Osteocyte (in vitro differentiated cells): ENCODE measurements at regions not wholly inside any gene's neighbourhood (a gene's known extent, or its start where the extent isn't known, plus 50 kb on each side); places are given as distances from the start of the nearest gene placed in this dataset.
A peak's percentile ranks its signal among the peaks of the same experiment; 100 is the strongest.

Experiments
- DNase-seq: peaks from one replicate; pipeline ENCODE4 v3.0.0; 2021; ENCODE audit warnings: mixed read lengths; ENCODE audit not compliant: unreplicated experiment; ENCODE audit errors: extremely low spot score
- H3K27ac Mint-ChIP-seq: one replicate; pipeline ENCODE4 v1.8.0; 2021; ENCODE audit warnings: mild to moderate bottlenecking, mixed read lengths; ENCODE audit not compliant: unreplicated experiment
- H3K27me3 Mint-ChIP-seq: one replicate; pipeline ENCODE4 v1.8.0; 2021; ENCODE audit warnings: mixed read lengths; ENCODE audit not compliant: unreplicated experiment
- H3K36me3 Mint-ChIP-seq: one replicate; pipeline ENCODE4 v1.8.0; 2021; ENCODE audit warnings: mixed read lengths; ENCODE audit not compliant: unreplicated experiment
- H3K4me1 Mint-ChIP-seq: one replicate; pipeline ENCODE4 v1.8.0; 2021; ENCODE audit warnings: mixed read lengths; ENCODE audit not compliant: unreplicated experiment
- H3K4me3 Mint-ChIP-seq: one replicate; pipeline ENCODE4 v1.8.0; 2021; ENCODE audit warnings: mild to moderate bottlenecking, moderate library complexity, mixed read lengths; ENCODE audit not compliant: unreplicated experiment
- H3K9me3 Mint-ChIP-seq: one replicate; pipeline ENCODE4 v1.8.0; 2021; ENCODE audit warnings: mixed read lengths; ENCODE audit not compliant: unreplicated experiment
- TF ChIP-seq, protein P1 (sequence below): fragments of 200-600 bp; sonication (generic); IDR thresholded peaks from 2 replicates; pipeline ENCODE4 v1.5.0; 2021; ENCODE audit warnings: antibody characterized with exemption, mild to moderate bottlenecking, moderate library complexity

DNA sequence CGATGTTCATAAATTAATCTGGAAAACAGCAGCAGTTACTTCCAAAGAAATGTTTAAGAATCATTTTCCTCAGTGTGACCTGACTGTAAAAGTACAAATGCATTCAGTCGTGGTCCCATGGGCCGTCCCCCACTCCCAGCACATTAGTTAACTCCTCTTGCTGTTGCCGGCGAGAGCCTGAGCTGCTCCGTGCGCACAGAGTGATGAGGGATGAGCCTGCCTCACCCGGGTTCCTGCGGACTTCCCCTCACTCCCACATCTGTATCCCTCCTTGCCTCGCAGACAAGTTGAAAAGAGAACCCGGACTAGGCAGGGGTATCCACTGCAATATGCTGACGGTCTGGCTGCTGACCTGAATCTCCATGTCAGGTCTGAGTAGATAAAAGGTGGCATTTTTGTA lies 861.7 kb upstream of the NR2F2 start:
- TF ChIP-seq, protein P1, sequence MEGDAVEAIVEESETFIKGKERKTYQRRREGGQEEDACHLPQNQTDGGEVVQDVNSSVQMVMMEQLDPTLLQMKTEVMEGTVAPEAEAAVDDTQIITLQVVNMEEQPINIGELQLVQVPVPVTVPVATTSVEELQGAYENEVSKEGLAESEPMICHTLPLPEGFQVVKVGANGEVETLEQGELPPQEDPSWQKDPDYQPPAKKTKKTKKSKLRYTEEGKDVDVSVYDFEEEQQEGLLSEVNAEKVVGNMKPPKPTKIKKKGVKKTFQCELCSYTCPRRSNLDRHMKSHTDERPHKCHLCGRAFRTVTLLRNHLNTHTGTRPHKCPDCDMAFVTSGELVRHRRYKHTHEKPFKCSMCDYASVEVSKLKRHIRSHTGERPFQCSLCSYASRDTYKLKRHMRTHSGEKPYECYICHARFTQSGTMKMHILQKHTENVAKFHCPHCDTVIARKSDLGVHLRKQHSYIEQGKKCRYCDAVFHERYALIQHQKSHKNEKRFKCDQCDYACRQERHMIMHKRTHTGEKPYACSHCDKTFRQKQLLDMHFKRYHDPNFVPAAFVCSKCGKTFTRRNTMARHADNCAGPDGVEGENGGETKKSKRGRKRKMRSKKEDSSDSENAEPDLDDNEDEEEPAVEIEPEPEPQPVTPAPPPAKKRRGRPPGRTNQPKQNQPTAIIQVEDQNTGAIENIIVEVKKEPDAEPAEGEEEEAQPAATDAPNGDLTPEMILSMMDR = no peak
- Mint-ChIP-seq H3K27ac (no peak overlapping the region), H3K4me3 (no peak overlapping the region), H3K27me3 (no peaks in the 10 kb centered on the region), H3K9me3 (no peaks in the 10 kb centered on the region), H3K4me1 (peaks cover 40% of the 10 kb centered on the region), H3K36me3 (no peaks in the 10 kb centered on the region)
- DNase-seq = no peak

DNA sequence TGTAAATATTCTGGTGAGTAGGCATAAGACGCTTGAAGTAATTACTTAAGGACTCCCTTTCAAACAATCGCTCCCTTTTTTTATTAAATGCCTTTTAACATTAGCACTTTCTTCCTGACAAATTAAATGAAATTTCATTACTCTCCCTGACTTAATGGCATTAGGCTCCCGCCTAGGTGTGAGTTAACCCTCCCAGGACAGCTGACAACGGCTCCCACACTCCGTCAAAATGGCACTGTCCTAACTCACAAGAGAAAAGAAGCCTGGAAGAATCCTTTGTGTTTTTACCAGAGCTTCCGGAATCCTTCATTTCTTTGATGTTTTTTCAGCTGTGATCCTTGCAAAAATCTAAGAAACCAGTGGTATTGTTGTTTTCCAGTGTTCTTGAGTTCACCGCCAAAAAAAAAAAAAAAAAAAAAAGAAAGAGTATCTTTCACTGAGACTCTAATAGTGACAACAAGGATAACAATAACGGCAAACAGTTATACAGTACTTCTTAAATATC lies 861.0 kb upstream of the NR2F2 start:
- Mint-ChIP-seq H3K4me3 (no peak overlapping the region), H3K36me3 (no peaks in the 10 kb centered on the region), H3K4me1 (peaks cover 40% of the 10 kb centered on the region), H3K27ac (peak overlapping the region; percentile 78), H3K9me3 (no peaks in the 10 kb centered on the region), H3K27me3 (no peaks in the 10 kb centered on the region)
- DNase-seq = no peak
- TF ChIP-seq, protein P1 = no peak

DNA sequence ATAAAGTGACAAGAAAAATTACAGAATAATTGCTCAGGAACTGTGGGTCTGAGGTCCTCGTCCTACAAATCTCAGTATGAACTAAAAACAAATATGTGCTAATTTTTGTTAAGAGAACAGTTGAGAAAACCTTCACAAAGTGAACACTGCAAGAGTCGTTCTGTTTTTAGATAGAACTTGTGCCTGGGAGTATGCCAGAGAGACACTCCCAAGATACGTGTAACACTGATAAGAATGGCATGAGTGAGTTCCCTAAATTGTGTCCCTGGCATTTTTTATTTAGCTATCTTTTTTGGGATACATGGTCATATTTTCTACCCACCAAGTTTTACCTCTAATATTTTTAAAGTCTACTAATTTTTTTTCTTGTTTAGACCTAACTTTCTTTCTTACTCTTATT lies 860.0 kb upstream of the NR2F2 start:
- TF ChIP-seq, protein P1 = no peak
- no peak for DNase-seq
- no peaks in the 10 kb centered on the region for H3K9me3 Mint-ChIP-seq
- peak overlapping the region; percentile 78 for H3K27ac Mint-ChIP-seq
- no peak overlapping the region for H3K4me3 Mint-ChIP-seq
- H3K36me3 Mint-ChIP-seq = no peaks in the 10 kb centered on the region
- peaks cover 34% of the 10 kb centered on the region for H3K4me1 Mint-ChIP-seq
- H3K27me3 Mint-ChIP-seq = no peaks in the 10 kb centered on the region

DNA sequence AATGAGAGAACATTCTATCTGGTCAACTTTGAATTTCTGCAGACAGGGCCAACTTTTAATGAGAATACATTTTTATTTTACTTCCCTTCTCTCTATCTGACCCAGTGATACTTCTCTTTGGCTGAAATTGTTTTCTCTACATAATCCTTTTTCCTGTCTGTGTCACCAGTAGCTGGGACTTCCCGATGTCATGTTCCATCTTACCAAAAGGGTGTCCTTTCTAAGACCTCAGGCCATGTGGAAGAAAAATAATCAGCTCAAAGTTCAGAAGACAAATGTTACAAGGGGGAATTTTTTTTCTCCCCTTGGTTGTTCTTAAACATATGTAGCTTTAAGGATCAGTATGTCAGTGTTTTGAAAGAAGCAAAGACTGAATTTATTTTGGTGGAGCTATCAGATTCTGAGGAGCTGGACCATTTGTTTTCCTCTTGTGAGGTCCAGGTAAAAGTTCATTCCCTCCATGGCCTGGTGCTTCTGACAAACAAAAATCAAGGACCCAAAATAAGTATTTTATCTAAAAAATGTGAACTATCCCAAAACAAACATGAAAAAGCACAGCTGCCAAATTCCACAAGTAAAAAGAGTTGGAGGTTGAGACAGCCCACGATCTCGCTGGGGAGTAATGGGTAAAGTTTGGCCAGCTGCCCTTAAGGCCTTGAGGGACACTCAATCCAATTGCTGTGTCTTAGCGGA lies 859.4 kb upstream of the NR2F2 start:
- no peaks in the 10 kb centered on the region for H3K9me3 Mint-ChIP-seq
- no peak for DNase-seq
- H3K36me3 Mint-ChIP-seq = no peaks in the 10 kb centered on the region
- peak overlapping the region; percentile 78 for H3K27ac Mint-ChIP-seq
- TF ChIP-seq, protein P1 = no peak
- H3K4me1 Mint-ChIP-seq = peaks cover 39% of the 10 kb centered on the region
- H3K27me3 Mint-ChIP-seq = no peaks in the 10 kb centered on the region
- no peak overlapping the region for H3K4me3 Mint-ChIP-seq

DNA sequence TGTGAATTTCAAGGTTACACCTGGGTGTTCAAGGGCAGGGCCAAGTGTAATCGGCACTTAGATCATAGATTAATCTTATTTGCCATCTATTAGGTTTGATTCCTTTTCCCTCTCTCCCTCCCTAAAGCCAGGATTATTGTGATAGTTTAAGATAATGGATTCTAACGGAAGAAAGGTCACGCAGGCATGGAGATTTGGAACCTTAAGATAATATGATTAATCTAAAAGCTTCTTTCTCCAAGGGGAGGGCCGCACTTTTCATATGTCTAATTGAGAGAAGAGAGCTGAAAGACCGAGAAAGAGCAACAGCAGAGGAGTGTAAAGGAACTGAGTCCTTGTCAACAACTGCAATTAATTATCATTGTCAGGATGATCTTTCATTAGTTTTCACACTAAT lies 858.8 kb upstream of the NR2F2 start:
- H3K9me3 Mint-ChIP-seq = no peaks in the 10 kb centered on the region
- H3K4me3 Mint-ChIP-seq = no peak overlapping the region
- TF ChIP-seq, protein P1 = no peak
- no peak for DNase-seq
- no peaks in the 10 kb centered on the region for H3K27me3 Mint-ChIP-seq
- H3K27ac Mint-ChIP-seq = peak overlapping the region; percentile 78
- peaks cover 44% of the 10 kb centered on the region for H3K4me1 Mint-ChIP-seq
- H3K36me3 Mint-ChIP-seq = no peaks in the 10 kb centered on the region
